ENCODE measurements at regions not wholly inside any gene's neighbourhood (a gene's known extent, or its start where the extent isn't known, plus 50 kb on each side); places are given as distances from the start of the nearest gene placed in this dataset.

- TF ChIP-seq ZNF592 (IDR thresholded peaks at IDR 0.05): no peak
- no peak for TF ChIP-seq RAD51 (IDR thresholded peaks at IDR 0.05)
- TF ChIP-seq HDAC2 (IDR thresholded peaks at IDR 0.05): no peak
- no peak for TF ChIP-seq PRDM15 (CRISPR knock-in tag; IDR thresholded peaks at IDR 0.05)
- no peak for TF ChIP-seq PKNOX1 (IDR thresholded peaks at IDR 0.05)
These were observed 65.4 kb downstream of the NPS start (continued) for GRCh38 chr10:127614484-127615017.
